MM.1S (cell line): ENCODE measurements at regions not wholly inside any gene's neighbourhood (a gene's known extent, or its start where the extent isn't known, plus 50 kb on each side); places are given as distances from the start of the nearest gene placed in this dataset.

Experiments used
- DNase-seq: peaks from one replicate; pipeline ENCODE4 v3.0.0-alpha.2; 2015
- H2AFZ ChIP-seq: fragments of 300-600 bp; sonication (generic); 2 replicates; pipeline ENCODE4 v1.6.0; 2016; ENCODE audit warnings: antibody characterized with exemption, low read length
- H3F3A ChIP-seq: fragments of 300-600 bp; sonication (generic); 2 replicates; pipeline ENCODE4 v1.6.1; 2016; ENCODE audit warnings: mild to moderate bottlenecking, antibody characterized with exemption, low read length, moderate library complexity, mixed read lengths; ENCODE audit not compliant: insufficient read depth
- H3K27ac ChIP-seq: fragments of 300-600 bp; sonication (generic); 2 replicates; pipeline ENCODE4 v1.5.1; 2016; ENCODE audit warnings: mild to moderate bottlenecking, low read length
- H3K27me3 ChIP-seq: fragments of 300-600 bp; sonication (generic); replicated peaks from 2 replicates; pipeline ENCODE4 v1.6.0; 2016; ENCODE audit warnings: low read length; ENCODE audit not compliant: insufficient read depth
- H3K36me3 ChIP-seq: fragments of 300-600 bp; sonication (generic); replicated peaks from 2 replicates; pipeline ENCODE4 v1.6.1; 2016; ENCODE audit warnings: mild to moderate bottlenecking, low read length, mixed read lengths; ENCODE audit not compliant: insufficient read depth
- H3K4me1 ChIP-seq: fragments of 300-600 bp; sonication (generic); 2 replicates; pipeline ENCODE4 v1.6.1; 2016; ENCODE audit warnings: low read length, mixed read lengths
- H3K4me2 ChIP-seq: fragments of 300-600 bp; sonication (generic); 2 replicates; pipeline ENCODE4 v1.6.0; 2016; ENCODE audit warnings: low read depth, low read length
- H3K4me3 ChIP-seq: fragments of 300-600 bp; sonication (generic); 2 replicates; pipeline ENCODE4 v1.5.1; 2016; ENCODE audit warnings: low read length, mixed read lengths
- H3K79me2 ChIP-seq: fragments of 300-600 bp; sonication (generic); 2 replicates; pipeline ENCODE4 v1.6.1; 2016; ENCODE audit warnings: mixed run types, low read length, mixed read lengths
- H3K9ac ChIP-seq: fragments of 300-600 bp; sonication (generic); 2 replicates; pipeline ENCODE4 v1.6.1; 2016; ENCODE audit warnings: low read length, mixed read lengths
- H3K9me2 ChIP-seq: fragments of 300-600 bp; sonication (generic); replicated peaks from 2 replicates; pipeline ENCODE4 v1.6.1; 2016; ENCODE audit warnings: mild to moderate bottlenecking, low read length, mixed read lengths; ENCODE audit not compliant: insufficient read depth
- H3K9me3 ChIP-seq: fragments of 300-600 bp; sonication (generic); replicated peaks from 2 replicates; pipeline ENCODE4 v1.6.1; 2016; ENCODE audit warnings: mild to moderate bottlenecking, low read length, mixed read lengths; ENCODE audit not compliant: insufficient read depth
- H4K20me1 ChIP-seq: fragments of 300-600 bp; sonication (generic); 2 replicates; pipeline ENCODE4 v1.6.1; 2016; ENCODE audit warnings: mild to moderate bottlenecking, low read length, moderate library complexity, mixed read lengths; ENCODE audit not compliant: insufficient read depth
- CTCF ChIP-seq: fragments of 300-600 bp; sonication (generic); IDR thresholded peaks from 2 replicates; pipeline ENCODE4 v1.5.1; 2016; ENCODE audit warnings: antibody characterized with exemption, low read length, mixed read lengths
- EZH2 ChIP-seq: fragments of 300-600 bp; sonication (generic); optimal IDR thresholded peaks from 2 replicates; pipeline ENCODE3; 2017; ENCODE audit warnings: low read depth, mild to moderate bottlenecking, antibody characterized with exemption, low read length, mixed read lengths
- EZH2phosphoT487 ChIP-seq: fragments of 300-600 bp; sonication (generic); IDR thresholded peaks from 2 replicates; pipeline ENCODE4 v1.6.1; 2018; ENCODE audit warnings: antibody characterized with exemption, low read length

GRCh38 chr15:25509703-25510102, 70.9 kb upstream of the UBE3A start:
- H3K9ac ChIP-seq, result no peak overlapping the region
- TF ChIP-seq EZH2phosphoT487 (no peak), EZH2 (no peak), CTCF (no peak)
- H3K36me3 ChIP-seq, result no peaks in the 10 kb centered on the region

GRCh38 chr15:25508369-25509002, 69.7 kb upstream of the UBE3A start:
- H3K4me1 ChIP-seq, result no peaks in the 10 kb centered on the region
- H3K9me2 ChIP-seq, result no peaks in the 10 kb centered on the region
- no peak for DNase-seq

More at GRCh38 chr15:25509703-25510102, 70.9 kb upstream of the UBE3A start:
- Histone ChIP-seq H3K9me2 (no peaks in the 10 kb centered on the region), H4K20me1 (no peaks in the 10 kb centered on the region), H3K27ac (no peak overlapping the region), H3F3A (no peaks in the 10 kb centered on the region), H3K9me3 (no peaks in the 10 kb centered on the region), H3K27me3 (no peaks in the 10 kb centered on the region), H3K4me3 (no peak overlapping the region), H2AFZ (no peak overlapping the region), H3K79me2 (no peaks in the 10 kb centered on the region), H3K4me1 (no peaks in the 10 kb centered on the region), H3K4me2 (no peak overlapping the region)
- DNase-seq, result no peak

GRCh38 chr15:25504307-25504706, 65.5 kb upstream of the UBE3A start:
- no peak overlapping the region for H2AFZ ChIP-seq
- H3K79me2 ChIP-seq, result no peaks in the 10 kb centered on the region
- no peaks in the 10 kb centered on the region for H3F3A ChIP-seq
- no peaks in the 10 kb centered on the region for H3K9me2 ChIP-seq
- no peaks in the 10 kb centered on the region for H4K20me1 ChIP-seq
- H3K4me3 ChIP-seq, result no peak overlapping the region
- no peak overlapping the region for H3K9ac ChIP-seq
- H3K9me3 ChIP-seq, result no peaks in the 10 kb centered on the region
- no peak for TF ChIP-seq EZH2phosphoT487
- TF ChIP-seq EZH2, result no peak
- no peak for TF ChIP-seq CTCF
- no peaks in the 10 kb centered on the region for H3K27me3 ChIP-seq
- H3K4me1 ChIP-seq, result no peaks in the 10 kb centered on the region
- DNase-seq, result no peak
- no peak overlapping the region for H3K27ac ChIP-seq
- no peaks in the 10 kb centered on the region for H3K36me3 ChIP-seq
- H3K4me2 ChIP-seq, result no peak overlapping the region

More at GRCh38 chr15:25508369-25509002, 69.7 kb upstream of the UBE3A start:
- Histone ChIP-seq H4K20me1 (no peaks in the 10 kb centered on the region), H3K4me2 (no peak overlapping the region), H3F3A (no peaks in the 10 kb centered on the region), H3K36me3 (no peaks in the 10 kb centered on the region), H3K4me3 (no peak overlapping the region), H3K27me3 (no peaks in the 10 kb centered on the region), H3K79me2 (no peaks in the 10 kb centered on the region), H3K9me3 (no peaks in the 10 kb centered on the region), H3K27ac (no peak overlapping the region), H2AFZ (no peak overlapping the region), H3K9ac (no peak overlapping the region)
- TF ChIP-seq CTCF, result peak; percentile 53
- TF ChIP-seq EZH2, result no peak
